ENCODE measurements at regions not wholly inside any gene's neighbourhood (a gene's known extent, or its start where the extent isn't known, plus 50 kb on each side); places are given as distances from the start of the nearest gene placed in this dataset.

DNA sequence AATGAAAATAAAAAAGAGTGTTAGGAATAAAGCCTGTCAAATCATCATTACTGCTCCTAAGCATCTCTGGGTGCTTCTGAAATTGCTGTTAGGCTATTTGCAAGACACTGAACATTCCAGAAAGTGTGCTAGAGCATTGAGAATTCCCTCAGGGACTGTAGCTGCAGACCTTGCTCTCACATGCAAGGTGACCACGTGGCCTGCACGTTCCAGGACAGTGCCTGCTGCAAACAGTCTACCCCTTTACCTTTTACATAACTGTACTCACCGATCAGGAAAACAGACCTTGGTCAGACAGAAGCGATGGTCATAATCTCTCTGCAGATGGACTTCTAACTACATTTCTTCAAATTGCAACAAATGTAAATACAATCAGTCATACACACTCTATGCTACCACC lies 164.5 kb downstream of the PSMG1 start:
- no peak for TF ChIP-seq EZH2phosphoT487 (IDR thresholded peaks at IDR 0.05; ENCODE audit: insufficient read depth, low read depth)
- no peak for TF ChIP-seq EZH2 (IDR thresholded peaks at IDR 0.05; ENCODE audit: insufficient read depth, poor library complexity, severe bottlenecking)
- Histone ChIP-seq H3K4me3 (no peak overlapping the region), H2AFZ (no peak overlapping the region), H3K4me2 (ENCODE audit: unreplicated experiment) (no peak overlapping the region), H3K36me3 (ENCODE audit: low read depth) (no peaks in the 10 kb centered on the region), H3K9me2 (ENCODE audit: insufficient read depth) (no peaks in the 10 kb centered on the region), H3F3A (ENCODE audit: insufficient read depth) (peaks cover 23% of the 10 kb centered on the region), H3K4me1 (ENCODE audit: insufficient read depth) (peaks cover 33% of the 10 kb centered on the region), H3K27me3 (replicated peaks; ENCODE audit: insufficient read depth) (no peaks in the 10 kb centered on the region), H3K9me3 (ENCODE audit: low read depth) (no peaks in the 10 kb centered on the region), H3K9ac (no peak overlapping the region), H3K27ac (no peak overlapping the region), H3K79me2 (ENCODE audit: insufficient read depth) (no peaks in the 10 kb centered on the region), H4K20me1 (ENCODE audit: insufficient read depth) (no peaks in the 10 kb centered on the region)
- in situ Hi-C loops (cut with MboI) = no loop called here
- WGBS, 2 experiments (ENCODE audit: low coverage in 1 of 2, low lambda C conversion rate in 2 of 2, missing lambda C conversion rate in 2 of 2) = 78 to 93% methylated on average over 4 of the region's 4 CpGs
- DNase-seq = no peak

DNA sequence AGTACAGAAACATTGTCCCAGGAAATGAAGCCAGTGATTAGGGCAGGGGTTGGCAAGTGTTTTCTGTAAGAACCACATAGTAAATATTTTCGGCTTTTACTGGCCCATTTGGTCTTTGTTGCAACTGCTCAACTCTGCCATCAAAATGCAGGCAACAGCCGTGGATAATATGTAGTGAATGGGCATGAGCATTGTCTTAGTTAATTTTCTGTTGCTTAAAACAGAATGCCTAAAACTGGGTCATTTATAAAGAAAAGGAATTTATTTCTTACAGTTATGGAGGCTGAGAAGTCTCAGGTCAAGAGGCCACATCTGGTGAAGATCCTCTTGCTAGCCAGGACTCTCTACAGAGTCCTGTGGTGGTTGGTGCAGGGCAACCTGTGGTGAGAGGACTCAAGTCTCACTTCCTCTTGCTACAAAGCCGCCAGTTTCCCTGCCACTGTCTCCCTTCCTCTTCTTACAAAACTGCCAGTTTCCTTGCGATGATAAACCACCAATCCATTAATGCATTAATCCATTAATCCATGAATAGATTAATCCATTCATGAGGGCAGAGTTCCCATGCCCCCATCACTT lies 166.4 kb downstream of the PSMG1 start:
- Histone ChIP-seq H3F3A (ENCODE audit: insufficient read depth) (peaks cover 23% of the 10 kb centered on the region), H3K4me2 (ENCODE audit: unreplicated experiment) (no peak overlapping the region), H3K9ac (no peak overlapping the region), H4K20me1 (ENCODE audit: insufficient read depth) (no peaks in the 10 kb centered on the region), H3K9me3 (ENCODE audit: low read depth) (no peaks in the 10 kb centered on the region), H3K27ac (no peak overlapping the region), H3K9me2 (ENCODE audit: insufficient read depth) (no peaks in the 10 kb centered on the region), H3K4me1 (ENCODE audit: insufficient read depth) (peaks cover 30% of the 10 kb centered on the region), H2AFZ (no peak overlapping the region), H3K79me2 (ENCODE audit: insufficient read depth) (no peaks in the 10 kb centered on the region), H3K36me3 (ENCODE audit: low read depth) (no peaks in the 10 kb centered on the region), H3K27me3 (replicated peaks; ENCODE audit: insufficient read depth) (no peaks in the 10 kb centered on the region), H3K4me3 (no peak overlapping the region)
- WGBS, 2 experiments (ENCODE audit: low coverage in 1 of 2, low lambda C conversion rate in 2 of 2, missing lambda C conversion rate in 2 of 2) = 66 to 73% methylated on average over 4 of the region's 4 CpGs
- DNase-seq = no peak
- TF ChIP-seq EZH2 (IDR thresholded peaks at IDR 0.05; ENCODE audit: insufficient read depth, poor library complexity, severe bottlenecking) (no peak), EZH2phosphoT487 (IDR thresholded peaks at IDR 0.05; ENCODE audit: insufficient read depth, low read depth) (no peak)
- in situ Hi-C loops (cut with MboI) = no loop called here

DNA sequence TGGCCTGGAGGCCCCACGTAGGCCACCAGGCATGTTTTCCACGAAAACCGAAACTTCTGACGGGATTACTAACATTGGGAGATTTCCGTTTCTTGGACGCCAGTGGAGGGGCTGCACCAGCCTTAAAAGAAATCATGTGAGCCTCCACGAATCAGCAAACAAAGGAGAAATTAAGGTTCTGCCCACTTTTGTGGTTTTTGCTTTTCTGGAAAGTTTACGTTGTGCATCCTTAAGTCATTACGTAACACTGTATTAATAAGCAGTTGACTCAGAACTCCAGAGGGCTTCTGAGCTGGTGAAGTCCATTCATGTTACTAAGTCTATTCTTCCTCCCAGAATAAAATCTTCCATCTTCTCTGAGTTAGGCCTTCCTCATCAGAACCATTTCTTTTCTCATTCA lies 168.5 kb downstream of the PSMG1 start:
- in situ Hi-C loops (cut with MboI) = no loop called here
- whole genome bisulfite sequencing, 2 experiments (ENCODE audit: low coverage in 1 of 2, low lambda C conversion rate in 2 of 2, missing lambda C conversion rate in 2 of 2) = 32 to 46% methylated on average over 9 of the region's 9 CpGs
- Histone ChIP-seq H3K4me3 (peak overlapping the region; percentile 22; the same call in 1 of the 2 replicates), H3K36me3 (ENCODE audit: low read depth) (no peaks in the 10 kb centered on the region), H3K79me2 (ENCODE audit: insufficient read depth) (no peaks in the 10 kb centered on the region), H3K4me2 (ENCODE audit: unreplicated experiment) (peak overlapping the region; percentile 17), H3K4me1 (ENCODE audit: insufficient read depth) (peaks cover 18% of the 10 kb centered on the region), H3K9ac (peak overlapping the region; percentile 41), H3K27ac (peak overlapping the region; percentile 76), H3F3A (ENCODE audit: insufficient read depth) (peaks cover 23% of the 10 kb centered on the region), H3K27me3 (replicated peaks; ENCODE audit: insufficient read depth) (no peaks in the 10 kb centered on the region), H4K20me1 (ENCODE audit: insufficient read depth) (no peaks in the 10 kb centered on the region), H3K9me3 (ENCODE audit: low read depth) (no peaks in the 10 kb centered on the region), H3K9me2 (ENCODE audit: insufficient read depth) (no peaks in the 10 kb centered on the region), H2AFZ (peak overlapping the region; percentile 52)
- TF ChIP-seq EZH2 (IDR thresholded peaks at IDR 0.05; ENCODE audit: insufficient read depth, poor library complexity, severe bottlenecking) (no peak), EZH2phosphoT487 (IDR thresholded peaks at IDR 0.05; ENCODE audit: insufficient read depth, low read depth) (no peak)
- peak; percentile 96 for DNase-seq

DNA sequence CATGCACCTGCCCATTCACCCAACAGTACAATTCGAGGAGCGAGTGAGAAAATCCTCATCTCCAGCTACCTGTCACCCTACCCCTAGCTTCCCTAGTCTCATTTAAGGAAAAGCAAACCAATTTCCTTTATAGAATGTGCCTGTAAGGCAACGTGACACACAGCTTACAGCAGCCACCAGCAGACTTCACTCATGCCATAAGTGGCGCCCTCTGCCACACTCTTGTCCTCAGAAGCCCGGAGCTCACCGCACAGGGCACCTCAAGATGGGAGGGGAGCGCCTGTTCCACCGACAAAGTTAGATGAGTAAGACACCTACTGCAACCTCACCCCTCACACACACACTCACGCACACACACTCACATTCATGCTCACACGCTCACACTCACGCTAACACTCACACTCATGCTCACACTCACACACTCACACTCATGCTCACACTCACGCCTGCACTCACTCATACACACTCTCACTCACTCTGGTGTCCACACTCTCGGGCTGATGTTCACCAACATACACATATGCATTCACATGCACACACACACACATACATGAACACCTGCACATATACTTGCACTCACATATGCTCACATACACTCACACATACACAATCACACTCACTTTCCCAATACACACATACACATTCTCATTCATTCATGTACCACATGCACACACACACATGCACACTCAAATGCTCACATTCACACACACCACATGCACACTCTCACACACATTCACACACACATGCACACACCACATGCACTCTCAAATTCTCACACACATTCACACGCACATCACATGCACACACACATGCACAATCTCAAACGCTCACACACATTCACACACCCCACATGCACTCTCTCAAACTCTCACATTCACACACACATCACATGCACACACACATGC lies 170.7 kb downstream of the PSMG1 start:
- H3K9me2 ChIP-seq (ENCODE audit: insufficient read depth) = no peaks in the 10 kb centered on the region
- H3F3A ChIP-seq (ENCODE audit: insufficient read depth) = peaks cover 23% of the 10 kb centered on the region
- no peak overlapping the region for H2AFZ ChIP-seq
- H3K36me3 ChIP-seq (ENCODE audit: low read depth) = no peaks in the 10 kb centered on the region
- WGBS, 2 experiments (ENCODE audit: low coverage in 1 of 2, low lambda C conversion rate in 2 of 2, missing lambda C conversion rate in 2 of 2) = 93 to 95% methylated on average over 15 of the region's 15 CpGs
- H3K79me2 ChIP-seq (ENCODE audit: insufficient read depth) = no peaks in the 10 kb centered on the region
- H3K4me2 ChIP-seq (ENCODE audit: unreplicated experiment) = no peak overlapping the region
- TF ChIP-seq EZH2phosphoT487 (IDR thresholded peaks at IDR 0.05; ENCODE audit: insufficient read depth, low read depth) (no peak), EZH2 (IDR thresholded peaks at IDR 0.05; ENCODE audit: insufficient read depth, poor library complexity, severe bottlenecking) (no peak)
- H3K9me3 ChIP-seq (ENCODE audit: low read depth) = no peaks in the 10 kb centered on the region
- in situ Hi-C loops (cut with MboI) = no loop called here
- H3K27ac ChIP-seq = no peak overlapping the region
- H4K20me1 ChIP-seq (ENCODE audit: insufficient read depth) = no peaks in the 10 kb centered on the region
- DNase-seq = no peak
- peaks cover 18% of the 10 kb centered on the region for H3K4me1 ChIP-seq (ENCODE audit: insufficient read depth)
- H3K9ac ChIP-seq = no peak overlapping the region
- H3K27me3 ChIP-seq (replicated peaks; ENCODE audit: insufficient read depth) = no peaks in the 10 kb centered on the region
- no peak overlapping the region for H3K4me3 ChIP-seq

Measured in GM23248 (cell line).